ES-I3 (cell line): ENCODE measurements at regions not wholly inside any gene's neighbourhood (a gene's known extent, or its start where the extent isn't known, plus 50 kb on each side); places are given as distances from the start of the nearest gene placed in this dataset.

Source experiments
- H3K36me3 ChIP-seq: 2 replicates; pipeline ENCODE4 v1.6.1; 2013; ENCODE audit warnings: mild to moderate bottlenecking, low read length, control low read depth, moderate library complexity; ENCODE audit not compliant: insufficient read depth
- H3K4me1 ChIP-seq: 2 replicates; pipeline ENCODE4 v1.6.1; 2013; ENCODE audit warnings: mild to moderate bottlenecking, control low read depth, low read length; ENCODE audit not compliant: insufficient read depth
- H3K9ac ChIP-seq: 2 replicates; pipeline ENCODE4 v1.6.1; 2013; ENCODE audit warnings: low read depth, mild to moderate bottlenecking, low read length, moderate library complexity
- H3K9me3 ChIP-seq: 2 replicates; pipeline ENCODE4 v1.6.1; 2013; ENCODE audit warnings: mild to moderate bottlenecking, low read length, moderate library complexity; ENCODE audit not compliant: control insufficient read depth, insufficient read depth

- Histone ChIP-seq H3K36me3 (no peaks in the 10 kb centered on the region), H3K9ac (no peak overlapping the region), H3K9me3 (no peaks in the 10 kb centered on the region), H3K4me1 (peaks cover 6% of the 10 kb centered on the region; the same call in 1 of the 2 replicates)
Measured at GRCh38 chr3:14337828-14338227, 64.6 kb upstream of the SLC6A6 start.

- Histone ChIP-seq H3K9me3 (no peaks in the 10 kb centered on the region), H3K36me3 (no peaks in the 10 kb centered on the region), H3K4me1 (peaks cover 6% of the 10 kb centered on the region; the same call in 1 of the 2 replicates), H3K9ac (no peak overlapping the region)
Measured at GRCh38 chr3:14338242-14338641, 64.2 kb upstream of the SLC6A6 start.

- H3K9me3 ChIP-seq, result no peaks in the 10 kb centered on the region
- H3K9ac ChIP-seq, result no peak overlapping the region
- H3K36me3 ChIP-seq, result no peaks in the 10 kb centered on the region
- H3K4me1 ChIP-seq, result peaks cover 13% of the 10 kb centered on the region; the same call in 1 of the 2 replicates
Measured at GRCh38 chr3:14338898-14339458, 63.4 kb upstream of the SLC6A6 start.

GRCh38 chr3:14340960-14341708 is 61.3 kb upstream of the SLC6A6 start:
- no peak overlapping the region for H3K9ac ChIP-seq
- H3K36me3 ChIP-seq, result no peaks in the 10 kb centered on the region
- no peaks in the 10 kb centered on the region for H3K9me3 ChIP-seq
- H3K4me1 ChIP-seq, result peaks cover 27% of the 10 kb centered on the region; the same call in 1 of the 2 replicates

- H3K4me1 ChIP-seq, result peaks cover 29% of the 10 kb centered on the region; the same call in 1 of the 2 replicates
- no peaks in the 10 kb centered on the region for H3K36me3 ChIP-seq
- H3K9ac ChIP-seq, result no peak overlapping the region
- no peaks in the 10 kb centered on the region for H3K9me3 ChIP-seq
Measured at GRCh38 chr3:14343338-14344112, 58.9 kb upstream of the SLC6A6 start.

GRCh38 chr3:14344351-14344750 is 58.1 kb upstream of the SLC6A6 start:
- H3K36me3 ChIP-seq, result no peaks in the 10 kb centered on the region
- H3K9me3 ChIP-seq, result no peaks in the 10 kb centered on the region
- H3K4me1 ChIP-seq, result peaks cover 29% of the 10 kb centered on the region; the same call in 1 of the 2 replicates
- H3K9ac ChIP-seq, result no peak overlapping the region

GRCh38 chr3:14345496-14346150 is 56.8 kb upstream of the SLC6A6 start:
- H3K36me3 ChIP-seq, result no peaks in the 10 kb centered on the region
- H3K4me1 ChIP-seq, result peaks cover 29% of the 10 kb centered on the region; the same call in 1 of the 2 replicates
- H3K9ac ChIP-seq, result no peak overlapping the region
- H3K9me3 ChIP-seq, result no peaks in the 10 kb centered on the region

- peaks cover 29% of the 10 kb centered on the region; the same call in 1 of the 2 replicates for H3K4me1 ChIP-seq
- no peak overlapping the region for H3K9ac ChIP-seq
- no peaks in the 10 kb centered on the region for H3K9me3 ChIP-seq
- no peaks in the 10 kb centered on the region for H3K36me3 ChIP-seq
Measured at GRCh38 chr3:14346191-14346590, 56.2 kb upstream of the SLC6A6 start.

GRCh38 chr3:14346642-14347041 is 55.8 kb upstream of the SLC6A6 start:
- H3K36me3 ChIP-seq, result no peaks in the 10 kb centered on the region
- no peaks in the 10 kb centered on the region for H3K9me3 ChIP-seq
- no peak overlapping the region for H3K9ac ChIP-seq
- H3K4me1 ChIP-seq, result peaks cover 29% of the 10 kb centered on the region; the same call in 1 of the 2 replicates

- no peak overlapping the region for H3K9ac ChIP-seq
Measured at GRCh38 chr3:14347110-14347509, 55.3 kb upstream of the SLC6A6 start.

GRCh38 chr3:14351617-14352001 is 50.8 kb upstream of the SLC6A6 start:
- H3K9me3 ChIP-seq, result no peaks in the 10 kb centered on the region
- H3K36me3 ChIP-seq, result no peaks in the 10 kb centered on the region
- H3K4me1 ChIP-seq, result peaks cover 9% of the 10 kb centered on the region
- H3K9ac ChIP-seq, result no peak overlapping the region

More at GRCh38 chr3:14347110-14347509, 55.3 kb upstream of the SLC6A6 start:
- Histone ChIP-seq H3K9me3 (no peaks in the 10 kb centered on the region), H3K36me3 (no peaks in the 10 kb centered on the region), H3K4me1 (peaks cover 34% of the 10 kb centered on the region; the same call in 1 of the 2 replicates)

- Histone ChIP-seq H3K36me3 (no peaks in the 10 kb centered on the region), H3K9me3 (no peaks in the 10 kb centered on the region), H3K9ac (no peak overlapping the region), H3K4me1 (peaks cover 9% of the 10 kb centered on the region)
Measured at GRCh38 chr3:14352002-14352627, 50.3 kb upstream of the SLC6A6 start.
